GM12872 (cell line): ENCODE measurements at regions not wholly inside any gene's neighbourhood (a gene's known extent, or its start where the extent isn't known, plus 50 kb on each side); places are given as distances from the start of the nearest gene placed in this dataset.

Source experiments
- TF ChIP-seq, protein P1 (sequence below): IDR thresholded peaks from 3 replicates; pipeline ENCODE4 v1.5.1; 2011; ENCODE audit warnings: low read depth, mild to moderate bottlenecking, low read length, moderate library complexity; ENCODE audit not compliant: insufficient read depth

DNA sequence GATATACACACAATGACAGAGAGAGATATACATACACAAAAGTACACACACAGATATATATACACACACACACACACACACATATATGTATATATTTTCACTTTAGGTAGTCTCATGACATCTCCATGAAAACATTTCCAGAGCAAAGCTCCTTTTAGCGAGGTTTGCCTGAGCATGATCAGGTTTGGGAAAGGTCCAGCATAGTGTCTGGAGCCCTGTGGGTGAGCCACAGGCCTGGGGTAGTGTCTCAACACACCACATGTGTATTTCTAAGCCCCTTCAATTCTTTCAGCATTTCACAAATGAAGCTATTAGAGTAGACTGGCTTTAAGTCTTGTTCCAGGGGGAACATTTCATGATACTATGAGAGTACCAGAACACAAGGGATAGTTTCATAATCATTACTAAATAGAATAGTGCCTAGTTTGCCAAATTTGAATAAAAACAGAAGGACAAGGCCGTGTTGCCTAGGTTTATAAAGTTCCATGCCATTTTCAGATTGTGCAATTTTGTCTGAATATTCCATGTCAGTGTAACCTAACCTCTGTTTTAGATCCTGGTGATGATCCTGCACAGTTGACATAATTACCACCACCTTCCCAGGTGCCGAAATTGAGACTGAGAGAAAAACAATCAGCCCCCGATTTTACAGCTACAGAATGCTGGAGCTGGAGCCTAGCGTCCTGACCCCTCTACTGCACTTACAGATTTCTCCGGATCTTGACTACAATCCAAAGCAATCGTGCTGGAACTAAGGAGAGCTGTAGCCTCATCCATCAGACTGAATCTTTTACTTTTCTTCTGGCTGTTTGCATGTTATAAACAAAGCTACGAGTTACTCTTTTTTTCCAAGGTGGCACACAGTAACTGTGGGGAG lies 332.7 kb downstream of the CYRIA start:
- TF ChIP-seq, protein P1, sequence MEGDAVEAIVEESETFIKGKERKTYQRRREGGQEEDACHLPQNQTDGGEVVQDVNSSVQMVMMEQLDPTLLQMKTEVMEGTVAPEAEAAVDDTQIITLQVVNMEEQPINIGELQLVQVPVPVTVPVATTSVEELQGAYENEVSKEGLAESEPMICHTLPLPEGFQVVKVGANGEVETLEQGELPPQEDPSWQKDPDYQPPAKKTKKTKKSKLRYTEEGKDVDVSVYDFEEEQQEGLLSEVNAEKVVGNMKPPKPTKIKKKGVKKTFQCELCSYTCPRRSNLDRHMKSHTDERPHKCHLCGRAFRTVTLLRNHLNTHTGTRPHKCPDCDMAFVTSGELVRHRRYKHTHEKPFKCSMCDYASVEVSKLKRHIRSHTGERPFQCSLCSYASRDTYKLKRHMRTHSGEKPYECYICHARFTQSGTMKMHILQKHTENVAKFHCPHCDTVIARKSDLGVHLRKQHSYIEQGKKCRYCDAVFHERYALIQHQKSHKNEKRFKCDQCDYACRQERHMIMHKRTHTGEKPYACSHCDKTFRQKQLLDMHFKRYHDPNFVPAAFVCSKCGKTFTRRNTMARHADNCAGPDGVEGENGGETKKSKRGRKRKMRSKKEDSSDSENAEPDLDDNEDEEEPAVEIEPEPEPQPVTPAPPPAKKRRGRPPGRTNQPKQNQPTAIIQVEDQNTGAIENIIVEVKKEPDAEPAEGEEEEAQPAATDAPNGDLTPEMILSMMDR, result no peak

DNA sequence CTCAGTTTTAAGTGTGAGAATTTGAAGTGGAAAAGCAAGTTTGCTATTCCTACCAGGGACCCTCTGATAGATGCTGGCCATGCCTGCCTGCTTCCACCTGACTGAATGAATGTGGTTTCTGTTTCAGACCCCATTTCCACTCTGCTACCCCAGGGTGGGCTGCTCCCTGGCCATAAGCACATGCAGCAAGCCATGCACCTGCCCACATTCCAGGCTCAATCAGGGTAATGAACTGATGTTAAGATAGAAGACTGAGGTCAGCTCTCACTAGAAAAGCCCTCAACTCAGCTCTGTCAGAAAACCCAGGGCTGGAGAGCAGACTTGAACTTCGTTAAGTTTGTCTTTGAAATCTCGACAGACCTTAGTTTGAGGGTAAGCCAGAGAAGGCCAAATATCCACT lies 333.9 kb downstream of the CYRIA start:
- TF ChIP-seq, protein P1, result no peak

DNA sequence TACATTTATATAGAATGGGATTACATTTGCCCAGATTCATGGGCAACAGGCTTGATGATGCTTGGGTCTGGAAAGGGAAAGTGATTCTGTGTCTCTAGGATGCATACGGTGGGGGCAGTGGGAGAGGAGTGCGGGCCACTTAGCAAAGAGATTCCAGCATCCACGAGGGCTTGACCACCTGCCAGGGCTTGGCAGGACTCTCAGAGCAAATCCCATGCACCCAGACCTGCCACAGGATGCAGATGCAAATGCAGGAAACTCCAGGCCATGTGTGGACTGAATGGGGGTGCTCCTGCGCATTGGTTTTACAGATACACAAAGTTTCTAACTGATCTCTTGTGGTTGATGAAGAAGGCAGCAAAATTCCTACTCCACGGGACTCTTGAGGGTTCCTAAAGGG lies 334.7 kb downstream of the CYRIA start:
- TF ChIP-seq, protein P1, result no peak

DNA sequence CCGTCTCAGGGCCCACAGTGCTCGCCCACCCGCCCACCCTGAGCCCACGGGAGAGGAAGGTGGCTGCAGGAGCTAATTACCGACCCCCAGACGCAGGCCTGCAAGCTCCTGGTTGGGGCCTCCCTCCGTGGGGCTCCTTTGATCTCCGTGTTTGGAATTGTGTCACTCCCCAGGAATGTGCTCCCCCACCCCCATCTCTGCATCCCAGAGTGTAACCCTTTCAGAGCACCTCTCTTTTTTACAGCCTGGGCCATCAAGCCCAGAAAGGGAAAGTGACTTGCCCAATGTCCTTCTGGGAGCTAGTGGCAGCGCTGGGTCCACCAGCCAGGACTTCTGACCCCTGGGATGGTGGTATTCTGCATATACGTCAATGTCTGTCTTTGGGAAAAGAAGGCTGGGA lies 335.1 kb downstream of the CYRIA start:
- TF ChIP-seq, protein P1, result no peak

DNA sequence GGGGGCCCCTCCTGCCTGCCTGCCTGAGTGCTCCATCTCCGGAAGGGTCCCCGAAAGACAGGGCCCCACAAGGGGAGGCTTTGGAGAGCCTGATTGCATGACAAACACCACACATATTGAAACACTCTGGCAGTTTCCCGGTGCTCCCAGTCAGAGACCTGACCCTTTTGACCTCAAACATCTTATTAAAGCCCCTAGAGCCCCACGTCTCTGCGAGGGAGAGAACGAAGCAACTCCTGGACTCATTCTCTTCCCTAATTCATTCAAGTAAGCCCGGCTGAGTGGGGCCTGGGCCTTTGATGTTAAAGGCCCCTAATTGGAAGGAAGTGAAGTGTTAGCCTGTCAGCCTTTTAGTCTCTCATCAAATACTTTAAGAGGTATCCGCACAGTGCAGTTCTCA lies 335.6 kb downstream of the CYRIA start:
- TF ChIP-seq, protein P1, result no peak

DNA sequence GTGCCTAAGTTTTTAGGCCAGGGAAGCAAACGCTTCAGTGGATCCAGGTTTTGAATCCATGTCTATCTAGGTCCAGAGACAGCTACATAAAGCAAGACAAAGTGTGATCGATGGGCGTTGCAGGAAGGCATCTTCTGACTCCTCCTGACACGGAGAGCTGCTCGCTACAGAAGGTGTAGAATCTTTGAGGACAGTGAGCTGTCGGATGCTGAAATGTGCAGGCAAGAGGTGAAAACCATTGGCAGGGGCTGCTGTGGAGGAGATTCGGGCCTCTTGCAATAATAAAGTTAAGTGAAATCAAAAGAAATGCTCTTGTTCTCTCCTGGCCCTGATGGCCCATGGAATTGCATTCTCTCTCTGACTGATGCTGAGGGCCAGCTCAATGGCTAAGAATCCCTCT lies 336.2 kb downstream of the CYRIA start:
- TF ChIP-seq, protein P1, result no peak

DNA sequence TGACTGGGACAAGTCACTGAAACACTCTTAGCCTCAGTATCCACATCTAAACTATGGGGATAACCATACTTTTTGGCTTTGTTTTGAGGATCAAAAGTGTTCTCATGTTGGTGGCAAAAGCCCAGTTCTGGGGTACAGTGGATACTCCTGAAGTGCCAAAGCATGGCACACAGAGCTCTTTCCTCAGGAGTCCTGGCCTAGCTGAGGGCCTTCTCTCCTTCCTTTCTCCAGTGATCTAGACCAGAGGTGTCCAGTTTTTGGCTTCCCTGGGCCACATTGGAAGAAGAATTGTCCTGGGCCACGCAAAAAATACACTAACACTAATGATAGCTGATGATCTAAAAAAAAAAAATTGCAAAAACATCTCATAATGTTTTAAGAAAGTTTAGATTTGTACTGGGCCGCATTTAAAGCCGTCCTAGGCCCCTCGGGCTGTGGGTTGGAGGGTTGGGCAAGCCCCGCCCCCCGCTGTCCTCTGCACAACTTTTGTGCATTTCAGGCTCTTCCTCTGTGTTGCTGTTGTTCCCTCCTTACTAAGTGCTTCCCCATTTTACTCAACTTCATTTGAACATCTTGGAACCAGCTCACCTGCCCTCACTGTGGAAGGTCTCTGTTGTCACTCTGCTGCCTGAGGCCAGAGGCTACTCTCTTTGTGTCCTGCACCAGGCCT lies 337.0 kb downstream of the CYRIA start:
- TF ChIP-seq, protein P1, result no peak
